ENCODE measurements at regions not wholly inside any gene's neighbourhood (a gene's known extent, or its start where the extent isn't known, plus 50 kb on each side); places are given as distances from the start of the nearest gene placed in this dataset.

- TF ChIP-seq CTCF (IDR thresholded peaks at IDR 0.05) (no peak), POLR2AphosphoS5 (IDR thresholded peaks at IDR 0.05) (no peak), POLR2A (IDR thresholded peaks at IDR 0.05) (no peak)
Measured at GRCh38 chr14:82067221-82067875, 533.7 kb upstream of the SEL1L start.

Data from transverse colon (tissue), 4 donors.